NCI-H1092 (cell line): ENCODE measurements at regions not wholly inside any gene's neighbourhood (a gene's known extent, or its start where the extent isn't known, plus 50 kb on each side); places are given as distances from the start of the nearest gene placed in this dataset.

Source experiments
- DNase-seq: peaks from one replicate; lab custom pipeline; 2025; lab: John Stamatoyannopoulos, UW

- DNase-seq: no peak
Observed at GRCh38 chr2:129654331-129654730, 325.1 kb upstream of the RAB6C start.

GRCh38 chr2:129656081-129656598, 323.3 kb upstream of the RAB6C start:
- DNase-seq: no peak

- DNase-seq: no peak
Observed at GRCh38 chr2:129658430-129658829, 321.0 kb upstream of the RAB6C start.

GRCh38 chr2:129661935-129662334, 317.5 kb upstream of the RAB6C start:
- DNase-seq: no peak

GRCh38 chr2:129667577-129667976, 311.9 kb upstream of the RAB6C start:
- no peak for DNase-seq

- no peak for DNase-seq
Observed at GRCh38 chr2:129672521-129672920, 306.9 kb upstream of the RAB6C start.

- no peak for DNase-seq
Observed at GRCh38 chr2:129673234-129673633, 306.2 kb upstream of the RAB6C start.

- DNase-seq: no peak
Observed at GRCh38 chr2:129673847-129674711, 305.4 kb upstream of the RAB6C start.

- DNase-seq: no peak
Observed at GRCh38 chr2:129678751-129679150, 300.7 kb upstream of the RAB6C start.

GRCh38 chr2:129681788-129682187, 297.7 kb upstream of the RAB6C start:
- no peak for DNase-seq

GRCh38 chr2:129689653-129690448, 289.6 kb upstream of the RAB6C start:
- DNase-seq: no peak

GRCh38 chr2:129695496-129695895, 284.0 kb upstream of the RAB6C start:
- no peak for DNase-seq

- no peak for DNase-seq
Observed at GRCh38 chr2:129698593-129698992, 280.9 kb upstream of the RAB6C start.

GRCh38 chr2:129699781-129700573, 279.5 kb upstream of the RAB6C start:
- no peak for DNase-seq

GRCh38 chr2:129702416-129703176, 276.9 kb upstream of the RAB6C start:
- no peak for DNase-seq

- no peak for DNase-seq
Observed at GRCh38 chr2:129705085-129705484, 274.4 kb upstream of the RAB6C start.

GRCh38 chr2:129707800-129708199, 271.7 kb upstream of the RAB6C start:
- no peak for DNase-seq

GRCh38 chr2:129708221-129708967, 271.1 kb upstream of the RAB6C start:
- no peak for DNase-seq

- DNase-seq: no peak
Observed at GRCh38 chr2:129709001-129709955, 270.2 kb upstream of the RAB6C start.
